ENCODE measurements at regions not wholly inside any gene's neighbourhood (a gene's known extent, or its start where the extent isn't known, plus 50 kb on each side); places are given as distances from the start of the nearest gene placed in this dataset.

GRCh38 chr2:3128786-3129185 is 248.8 kb downstream of the EIPR1 start:
- Histone ChIP-seq H3K4me3 (ENCODE audit: low read length) (no peak overlapping the region), H3K27ac (ENCODE audit: low read length) (no peak overlapping the region), H3K9me3 (ENCODE audit: control insufficient read depth, insufficient read depth, low read length) (no peaks in the 10 kb centered on the region), H3K36me3 (ENCODE audit: control insufficient read depth, insufficient read depth, low read length) (no peaks in the 10 kb centered on the region), H3K4me1 (ENCODE audit: control insufficient read depth, insufficient read depth, low read length) (no peaks in the 10 kb centered on the region), H3K27me3 (ENCODE audit: control insufficient read depth, insufficient read depth, low read length) (no peaks in the 10 kb centered on the region)
- DNase-seq (ENCODE audit: low read depth, low spot score) = no peak
- no CpG with 5 or more reads among the region's 7 CpGs for WGBS (ENCODE audit: insufficient coverage, insufficient read length)

GRCh38 chr2:3127710-3128109 is 249.9 kb downstream of the EIPR1 start:
- no peak for DNase-seq (ENCODE audit: low read depth, low spot score)
- H3K36me3 ChIP-seq (ENCODE audit: control insufficient read depth, insufficient read depth, low read length) = no peaks in the 10 kb centered on the region
- no CpG with 5 or more reads among the region's 5 CpGs for WGBS (ENCODE audit: insufficient coverage, insufficient read length)
- no peak overlapping the region for H3K4me3 ChIP-seq (ENCODE audit: low read length)
- H3K27me3 ChIP-seq (ENCODE audit: control insufficient read depth, insufficient read depth, low read length) = no peaks in the 10 kb centered on the region
- H3K4me1 ChIP-seq (ENCODE audit: control insufficient read depth, insufficient read depth, low read length) = no peaks in the 10 kb centered on the region
- H3K9me3 ChIP-seq (ENCODE audit: control insufficient read depth, insufficient read depth, low read length) = no peaks in the 10 kb centered on the region
- H3K27ac ChIP-seq (ENCODE audit: low read length) = no peak overlapping the region

- Histone ChIP-seq H3K4me3 (ENCODE audit: low read length) (no peak overlapping the region), H3K36me3 (ENCODE audit: control insufficient read depth, insufficient read depth, low read length) (no peaks in the 10 kb centered on the region), H3K9me3 (ENCODE audit: control insufficient read depth, insufficient read depth, low read length) (no peaks in the 10 kb centered on the region), H3K4me1 (ENCODE audit: control insufficient read depth, insufficient read depth, low read length) (no peaks in the 10 kb centered on the region), H3K27ac (ENCODE audit: low read length) (no peak overlapping the region), H3K27me3 (ENCODE audit: control insufficient read depth, insufficient read depth, low read length) (no peaks in the 10 kb centered on the region)
- no peak for DNase-seq (ENCODE audit: low read depth, low spot score)
- no CpG with 5 or more reads among the region's 23 CpGs for WGBS (ENCODE audit: insufficient coverage, insufficient read length)
These were observed 250.6 kb downstream of the EIPR1 start for GRCh38 chr2:3126911-3127621.

GRCh38 chr2:3126171-3126910 is 251.3 kb downstream of the EIPR1 start:
- Histone ChIP-seq H3K27ac (ENCODE audit: low read length) (no peak overlapping the region), H3K27me3 (ENCODE audit: control insufficient read depth, insufficient read depth, low read length) (no peaks in the 10 kb centered on the region), H3K36me3 (ENCODE audit: control insufficient read depth, insufficient read depth, low read length) (no peaks in the 10 kb centered on the region), H3K4me3 (ENCODE audit: low read length) (no peak overlapping the region), H3K9me3 (ENCODE audit: control insufficient read depth, insufficient read depth, low read length) (no peaks in the 10 kb centered on the region), H3K4me1 (ENCODE audit: control insufficient read depth, insufficient read depth, low read length) (no peaks in the 10 kb centered on the region)
- no CpG with 5 or more reads among the region's 14 CpGs for WGBS (ENCODE audit: insufficient coverage, insufficient read length)
- no peak for DNase-seq (ENCODE audit: low read depth, low spot score)

- H3K4me1 ChIP-seq (ENCODE audit: control insufficient read depth, insufficient read depth, low read length) = no peaks in the 10 kb centered on the region
- H3K9me3 ChIP-seq (ENCODE audit: control insufficient read depth, insufficient read depth, low read length) = no peaks in the 10 kb centered on the region
- no peaks in the 10 kb centered on the region for H3K36me3 ChIP-seq (ENCODE audit: control insufficient read depth, insufficient read depth, low read length)
- H3K4me3 ChIP-seq (ENCODE audit: low read length) = no peak overlapping the region
- H3K27ac ChIP-seq (ENCODE audit: low read length) = no peak overlapping the region
- no CpG with 5 or more reads among the region's 10 CpGs for WGBS (ENCODE audit: insufficient coverage, insufficient read length)
- no peaks in the 10 kb centered on the region for H3K27me3 ChIP-seq (ENCODE audit: control insufficient read depth, insufficient read depth, low read length)
- no peak for DNase-seq (ENCODE audit: low read depth, low spot score)
These were observed 251.9 kb downstream of the EIPR1 start for GRCh38 chr2:3125761-3126130.

- no CpG with 5 or more reads among the region's 26 CpGs for WGBS (ENCODE audit: insufficient coverage, insufficient read length)
- Histone ChIP-seq H3K9me3 (ENCODE audit: control insufficient read depth, insufficient read depth, low read length) (no peaks in the 10 kb centered on the region), H3K27me3 (ENCODE audit: control insufficient read depth, insufficient read depth, low read length) (no peaks in the 10 kb centered on the region), H3K27ac (ENCODE audit: low read length) (no peak overlapping the region), H3K4me1 (ENCODE audit: control insufficient read depth, insufficient read depth, low read length) (no peaks in the 10 kb centered on the region), H3K36me3 (ENCODE audit: control insufficient read depth, insufficient read depth, low read length) (no peaks in the 10 kb centered on the region), H3K4me3 (ENCODE audit: low read length) (no peak overlapping the region)
- DNase-seq (ENCODE audit: low read depth, low spot score) = no peak
These were observed 252.4 kb downstream of the EIPR1 start for GRCh38 chr2:3125001-3125760.

GRCh38 chr2:3122525-3122924 is 255.1 kb downstream of the EIPR1 start:
- no CpG with 5 or more reads among the region's 2 CpGs for WGBS (ENCODE audit: insufficient coverage, insufficient read length)
- no peak overlapping the region for H3K27ac ChIP-seq (ENCODE audit: low read length)

GRCh38 chr2:3121601-3122000 is 256.0 kb downstream of the EIPR1 start:
- H3K4me3 ChIP-seq (ENCODE audit: low read length) = no peak overlapping the region
- no peak overlapping the region for H3K27ac ChIP-seq (ENCODE audit: low read length)
- no peak for DNase-seq (ENCODE audit: low read depth, low spot score)
- WGBS (ENCODE audit: insufficient coverage, insufficient read length) = no CpG with 5 or more reads among the region's 2 CpGs
- H3K4me1 ChIP-seq (ENCODE audit: control insufficient read depth, insufficient read depth, low read length) = peaks cover 2% of the 10 kb centered on the region
- no peaks in the 10 kb centered on the region for H3K27me3 ChIP-seq (ENCODE audit: control insufficient read depth, insufficient read depth, low read length)
- no peaks in the 10 kb centered on the region for H3K9me3 ChIP-seq (ENCODE audit: control insufficient read depth, insufficient read depth, low read length)
- H3K36me3 ChIP-seq (ENCODE audit: control insufficient read depth, insufficient read depth, low read length) = no peaks in the 10 kb centered on the region

More at GRCh38 chr2:3122525-3122924, 255.1 kb downstream of the EIPR1 start:
- no peak overlapping the region for H3K4me3 ChIP-seq (ENCODE audit: low read length)
- no peaks in the 10 kb centered on the region for H3K27me3 ChIP-seq (ENCODE audit: control insufficient read depth, insufficient read depth, low read length)
- H3K36me3 ChIP-seq (ENCODE audit: control insufficient read depth, insufficient read depth, low read length) = no peaks in the 10 kb centered on the region
- peaks cover 2% of the 10 kb centered on the region for H3K4me1 ChIP-seq (ENCODE audit: control insufficient read depth, insufficient read depth, low read length)
- no peaks in the 10 kb centered on the region for H3K9me3 ChIP-seq (ENCODE audit: control insufficient read depth, insufficient read depth, low read length)
- DNase-seq (ENCODE audit: low read depth, low spot score) = no peak

- peaks cover 2% of the 10 kb centered on the region for H3K4me1 ChIP-seq (ENCODE audit: control insufficient read depth, insufficient read depth, low read length)
- no CpG with 5 or more reads among the region's 7 CpGs for WGBS (ENCODE audit: insufficient coverage, insufficient read length)
- DNase-seq (ENCODE audit: low read depth, low spot score) = no peak
- H3K4me3 ChIP-seq (ENCODE audit: low read length) = no peak overlapping the region
- no peak overlapping the region for H3K27ac ChIP-seq (ENCODE audit: low read length)
- H3K36me3 ChIP-seq (ENCODE audit: control insufficient read depth, insufficient read depth, low read length) = no peaks in the 10 kb centered on the region
- H3K9me3 ChIP-seq (ENCODE audit: control insufficient read depth, insufficient read depth, low read length) = no peaks in the 10 kb centered on the region
- no peaks in the 10 kb centered on the region for H3K27me3 ChIP-seq (ENCODE audit: control insufficient read depth, insufficient read depth, low read length)
These were observed 259.9 kb downstream of the EIPR1 start for GRCh38 chr2:3117650-3118216.

GRCh38 chr2:3116371-3116770 is 261.2 kb downstream of the EIPR1 start:
- Histone ChIP-seq H3K27me3 (ENCODE audit: control insufficient read depth, insufficient read depth, low read length) (no peaks in the 10 kb centered on the region), H3K36me3 (ENCODE audit: control insufficient read depth, insufficient read depth, low read length) (no peaks in the 10 kb centered on the region), H3K9me3 (ENCODE audit: control insufficient read depth, insufficient read depth, low read length) (no peaks in the 10 kb centered on the region), H3K4me3 (ENCODE audit: low read length) (no peak overlapping the region), H3K4me1 (ENCODE audit: control insufficient read depth, insufficient read depth, low read length) (peaks cover 2% of the 10 kb centered on the region), H3K27ac (ENCODE audit: low read length) (no peak overlapping the region)
- DNase-seq (ENCODE audit: low read depth, low spot score) = no peak
- no CpG with 5 or more reads among the region's 14 CpGs for WGBS (ENCODE audit: insufficient coverage, insufficient read length)

All from iPS DF 6.9 (cell line).